DLD1 (cell line): ENCODE measurements at regions not wholly inside any gene's neighbourhood (a gene's known extent, or its start where the extent isn't known, plus 50 kb on each side); places are given as distances from the start of the nearest gene placed in this dataset.
"Not testable (repeated sequence)": the region's sequence is repeated elsewhere in the genome, so short reads cannot be mapped to it uniquely, and the experiment has no call there.

Experiments used
- in situ Hi-C: cut with HindIII; loops from 2 replicates; pipeline ENCODE4 v1.10.0; 2017; ENCODE audit warnings: low sequenced_read_pairs

GRCh38 chr6:51289041-51289440, 470.4 kb downstream of the TFAP2B start:
- in situ Hi-C loops: no loop called here

GRCh38 chr6:51292659-51293058, 474.0 kb downstream of the TFAP2B start:
- in situ Hi-C loops: no loop called here

DNA sequence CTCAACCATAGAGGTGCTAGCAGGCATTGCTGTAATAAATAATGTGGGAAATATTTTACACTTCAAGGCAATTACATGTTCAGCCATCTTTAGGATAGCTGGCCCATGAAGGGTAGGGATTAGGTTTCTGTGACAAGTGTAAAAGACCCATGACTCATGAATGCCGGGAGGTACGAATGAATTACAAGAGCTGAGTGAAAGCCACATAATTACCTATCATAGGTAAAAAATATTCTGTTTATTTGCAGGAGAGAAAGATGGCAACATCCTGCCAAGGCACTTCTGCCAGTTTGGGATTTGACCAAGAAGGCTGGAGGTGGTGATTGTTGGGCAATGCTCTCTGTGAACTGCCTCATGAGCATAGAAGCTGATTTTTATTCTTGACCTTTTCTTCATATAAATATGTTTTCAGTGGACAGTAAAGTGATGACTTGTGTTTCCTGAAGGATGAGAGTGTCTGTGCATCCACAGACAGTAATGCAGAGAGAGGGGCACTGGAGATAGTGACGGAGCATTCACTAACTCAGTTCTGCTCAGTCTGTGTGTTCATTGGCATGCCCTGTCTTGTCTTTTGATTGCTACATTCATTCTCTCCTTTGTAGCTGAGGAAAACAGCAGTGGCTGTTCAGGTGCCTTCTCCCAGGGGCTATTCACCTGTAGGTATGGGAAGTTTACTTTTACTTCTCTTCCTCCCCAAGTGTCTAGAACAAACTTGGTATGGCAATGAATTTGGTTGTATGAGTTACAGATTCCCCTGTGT, 481.1 kb downstream of the TFAP2B start:
- in situ Hi-C loops: no loop called here

GRCh38 chr6:51300510-51300909, 481.8 kb downstream of the TFAP2B start:
- in situ Hi-C loops: no loop called here

- in situ Hi-C loops: no loop called here
Observed at GRCh38 chr6:51301962-51302361, 483.3 kb downstream of the TFAP2B start.

GRCh38 chr6:51302431-51302830, 483.8 kb downstream of the TFAP2B start:
- in situ Hi-C loops: no loop called here

GRCh38 chr6:51303338-51303737, 484.7 kb downstream of the TFAP2B start:
- in situ Hi-C loops: no loop called here

DNA sequence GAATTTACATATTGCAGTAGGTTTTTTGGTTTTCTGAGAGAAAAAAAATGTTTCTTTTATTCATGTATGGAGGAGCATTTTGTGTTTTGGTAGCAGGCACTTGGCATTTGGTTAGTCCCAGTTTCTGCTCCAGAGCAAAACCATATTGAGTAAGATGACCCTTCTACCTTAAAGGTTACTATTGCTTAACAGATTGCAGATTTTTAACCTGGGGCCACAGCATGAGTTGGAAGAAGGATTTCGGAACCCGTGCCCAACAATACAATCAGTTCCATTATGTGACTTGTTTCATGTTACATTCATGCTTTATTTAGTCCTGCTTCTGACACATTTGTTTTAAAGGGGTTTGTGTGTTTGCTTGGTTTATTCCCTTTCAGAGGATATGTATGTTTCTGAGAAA, 496.3 kb downstream of the TFAP2B start:
- in situ Hi-C loops: no loop called here

DNA sequence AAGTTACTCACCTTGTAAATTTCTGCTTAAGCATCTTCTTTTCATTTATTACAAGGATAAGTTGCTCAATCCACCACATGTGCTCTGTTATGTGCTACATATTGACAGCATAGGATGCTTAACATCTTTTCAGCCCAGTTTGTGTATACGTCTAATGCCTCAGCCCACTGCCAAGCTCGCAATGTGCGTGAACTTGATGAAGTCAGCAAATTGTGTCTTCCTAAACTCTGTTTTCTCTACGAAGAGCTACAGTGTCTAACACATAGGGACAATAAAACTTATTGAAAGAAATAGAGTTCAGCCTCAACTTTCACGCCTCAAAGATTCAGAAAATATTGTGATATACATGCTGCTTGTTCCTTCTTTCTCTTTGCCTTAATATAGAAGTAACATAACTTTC, 500.0 kb downstream of the TFAP2B start:
- in situ Hi-C loops: no loop called here

DNA sequence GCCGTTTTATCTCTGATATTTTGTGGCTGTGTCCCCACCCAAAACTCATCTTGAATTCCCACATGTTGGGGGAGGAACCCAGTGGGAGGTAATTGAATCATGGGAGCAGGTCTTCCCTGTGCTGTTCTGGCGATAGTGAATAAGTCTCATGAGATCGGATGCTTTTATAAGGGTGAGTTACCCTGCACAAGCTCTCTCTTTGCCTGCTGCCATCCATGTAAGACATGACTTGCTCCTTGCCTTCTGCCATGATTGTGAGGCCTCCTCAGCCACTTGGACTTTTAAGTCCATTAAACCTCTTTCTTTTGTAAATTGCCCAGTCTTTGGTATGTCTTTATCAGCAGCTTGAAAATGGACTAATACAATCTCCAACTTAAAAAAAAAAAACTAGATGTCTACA, 502.8 kb downstream of the TFAP2B start:
- in situ Hi-C loops: not testable (repeated sequence)

GRCh38 chr6:51322505-51322904, 503.8 kb downstream of the TFAP2B start:
- in situ Hi-C loops: no loop called here

DNA sequence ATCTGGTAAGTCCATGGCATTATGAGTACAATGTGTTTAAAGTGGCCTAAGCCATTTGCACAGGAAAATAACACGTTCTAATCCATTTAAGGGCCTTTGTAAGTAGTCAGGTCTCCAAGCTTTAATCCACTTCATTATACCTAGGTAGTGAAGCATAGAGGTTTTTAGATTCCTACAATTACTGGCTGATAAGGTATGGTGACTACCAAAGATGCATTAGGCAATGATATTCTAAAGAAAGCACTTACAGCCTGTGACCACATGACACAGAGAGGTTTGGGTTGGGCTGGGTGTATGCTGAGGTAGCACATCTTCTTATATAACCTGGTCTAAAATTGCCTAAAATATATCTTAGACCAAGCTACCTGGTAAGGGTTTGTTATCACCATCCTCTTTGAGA, 504.4 kb downstream of the TFAP2B start:
- in situ Hi-C loops: no loop called here

DNA sequence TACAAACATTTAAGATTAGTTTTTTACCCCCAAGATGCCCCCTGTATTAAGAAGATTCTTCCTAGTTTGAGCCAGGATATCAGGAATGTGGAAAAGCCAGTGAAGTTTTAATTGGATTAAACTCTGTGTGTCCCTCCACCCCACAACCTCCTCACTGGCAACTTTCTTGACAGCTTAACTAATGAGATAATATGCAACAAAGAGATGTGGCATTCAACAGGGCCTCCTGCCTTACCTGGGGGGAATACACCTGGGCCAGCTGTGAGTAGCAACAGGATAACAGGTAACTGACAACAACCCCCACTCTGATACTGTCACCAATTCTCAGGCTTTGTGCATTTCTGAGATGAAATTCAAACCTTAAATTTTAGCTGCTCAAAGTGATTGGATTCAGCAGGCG, 512.3 kb downstream of the TFAP2B start:
- in situ Hi-C loops: no loop called here

- in situ Hi-C loops: no loop called here
Observed at GRCh38 chr6:51335543-51335942, 516.9 kb downstream of the TFAP2B start.

- in situ Hi-C loops: no loop called here
Observed at GRCh38 chr6:51336185-51336584, 517.5 kb downstream of the TFAP2B start.

DNA sequence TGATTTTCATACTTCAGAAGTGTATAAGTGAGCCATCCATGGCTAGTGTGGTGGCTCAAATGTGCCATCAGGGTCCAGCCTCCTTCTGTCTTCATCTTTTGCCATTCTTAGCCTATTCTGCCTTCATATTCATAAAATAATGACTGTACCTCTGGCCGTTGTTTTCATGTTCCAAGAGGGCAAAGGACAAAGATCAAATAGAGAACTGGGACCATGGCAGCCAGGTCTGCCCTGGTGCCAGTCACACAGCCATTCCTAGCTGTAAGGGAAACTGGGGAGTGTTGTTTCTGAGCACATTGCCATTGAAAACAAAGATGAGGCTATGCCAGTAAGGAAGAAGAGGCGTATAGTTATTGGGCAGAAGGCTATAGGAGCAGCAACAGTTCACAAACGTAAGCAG, 518.6 kb downstream of the TFAP2B start:
- in situ Hi-C loops: no loop called here

DNA sequence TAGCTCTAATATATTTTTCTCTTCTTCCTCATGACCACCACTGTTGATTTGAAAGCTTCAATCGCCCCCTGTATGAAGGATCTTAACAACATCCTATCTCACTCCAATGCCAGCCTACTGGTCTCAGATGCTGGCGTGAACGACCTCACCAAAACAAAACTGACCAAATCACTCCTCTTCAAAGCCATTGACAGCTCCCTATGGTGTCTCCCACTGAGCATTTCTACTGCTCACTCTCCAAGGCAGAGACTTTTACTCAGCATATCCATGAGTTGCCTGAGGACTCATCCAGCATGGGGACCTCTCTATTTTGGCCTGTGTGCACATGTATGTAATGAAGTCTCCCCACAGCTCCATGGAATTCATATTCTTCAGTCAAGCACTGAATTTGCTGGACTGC, 520.4 kb downstream of the TFAP2B start:
- in situ Hi-C loops: no loop called here

GRCh38 chr6:51339728-51340127, 521.1 kb downstream of the TFAP2B start:
- in situ Hi-C loops: no loop called here

- in situ Hi-C loops: no loop called here
Observed at GRCh38 chr6:51342393-51342792, 523.7 kb downstream of the TFAP2B start.

GRCh38 chr6:51349857-51350256, 531.2 kb downstream of the TFAP2B start:
- in situ Hi-C loops: no loop called here

GRCh38 chr6:51350308-51350904, 531.7 kb downstream of the TFAP2B start:
- in situ Hi-C loops: no loop called here

GRCh38 chr6:51352506-51353029, 533.9 kb downstream of the TFAP2B start:
- in situ Hi-C loops: no loop called here
